ENCODE measurements at regions not wholly inside any gene's neighbourhood (a gene's known extent, or its start where the extent isn't known, plus 50 kb on each side); places are given as distances from the start of the nearest gene placed in this dataset.

DNA sequence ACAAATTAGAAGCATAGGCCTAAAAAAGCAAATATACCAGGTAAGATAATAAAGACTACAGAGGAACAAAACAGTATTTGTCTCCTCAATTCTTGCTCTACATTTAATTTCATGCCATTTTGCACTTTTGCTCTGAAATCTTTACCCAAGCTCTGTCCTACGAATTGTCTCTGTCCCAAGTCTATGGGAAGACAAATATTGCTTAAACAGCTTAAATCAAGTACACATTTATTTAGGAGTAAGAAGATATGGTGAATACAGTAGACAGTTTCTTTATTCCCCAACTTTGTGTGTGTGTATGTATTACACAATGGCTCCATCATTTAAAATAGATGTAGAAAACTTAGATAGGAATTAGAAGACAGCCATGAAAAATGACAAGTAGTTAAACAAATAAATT lies 163.5 kb upstream of the POU5F2 start:
- TF ChIP-seq, protein P1, sequence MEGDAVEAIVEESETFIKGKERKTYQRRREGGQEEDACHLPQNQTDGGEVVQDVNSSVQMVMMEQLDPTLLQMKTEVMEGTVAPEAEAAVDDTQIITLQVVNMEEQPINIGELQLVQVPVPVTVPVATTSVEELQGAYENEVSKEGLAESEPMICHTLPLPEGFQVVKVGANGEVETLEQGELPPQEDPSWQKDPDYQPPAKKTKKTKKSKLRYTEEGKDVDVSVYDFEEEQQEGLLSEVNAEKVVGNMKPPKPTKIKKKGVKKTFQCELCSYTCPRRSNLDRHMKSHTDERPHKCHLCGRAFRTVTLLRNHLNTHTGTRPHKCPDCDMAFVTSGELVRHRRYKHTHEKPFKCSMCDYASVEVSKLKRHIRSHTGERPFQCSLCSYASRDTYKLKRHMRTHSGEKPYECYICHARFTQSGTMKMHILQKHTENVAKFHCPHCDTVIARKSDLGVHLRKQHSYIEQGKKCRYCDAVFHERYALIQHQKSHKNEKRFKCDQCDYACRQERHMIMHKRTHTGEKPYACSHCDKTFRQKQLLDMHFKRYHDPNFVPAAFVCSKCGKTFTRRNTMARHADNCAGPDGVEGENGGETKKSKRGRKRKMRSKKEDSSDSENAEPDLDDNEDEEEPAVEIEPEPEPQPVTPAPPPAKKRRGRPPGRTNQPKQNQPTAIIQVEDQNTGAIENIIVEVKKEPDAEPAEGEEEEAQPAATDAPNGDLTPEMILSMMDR (conservative IDR thresholded peaks at IDR 0.05; ENCODE audit: low read length) = no peak
- no peak for TF ChIP-seq EZH2phosphoT487 (IDR thresholded peaks at IDR 0.05; ENCODE audit: borderline replicate concordance, low read depth, low read length)
